ENCODE measurements at regions not wholly inside any gene's neighbourhood (a gene's known extent, or its start where the extent isn't known, plus 50 kb on each side); places are given as distances from the start of the nearest gene placed in this dataset.

DNA sequence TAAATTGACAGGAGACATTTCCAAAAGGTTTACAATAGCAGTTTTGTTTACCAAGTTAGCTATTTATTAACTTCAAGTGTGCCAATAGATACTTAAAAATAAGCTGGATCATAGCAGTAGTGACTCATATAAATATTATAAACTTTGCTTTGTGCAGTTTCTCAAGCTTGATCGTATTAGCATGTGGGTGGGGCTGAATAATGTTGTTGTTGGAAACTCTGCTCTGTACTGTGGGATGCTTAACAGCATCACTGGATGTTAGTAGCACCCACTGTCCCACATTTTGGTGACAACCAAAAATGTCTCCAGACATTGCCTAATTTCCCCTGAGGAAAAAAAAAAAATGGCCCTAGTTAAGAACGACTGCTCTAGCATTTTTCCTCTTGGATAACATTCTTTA lies 855.2 kb upstream of the ADGRL3 start:
- no peak overlapping the region for H3K18ac ChIP-seq (ENCODE audit: insufficient read length, low read depth, low read length)
- TF ChIP-seq, protein P1, sequence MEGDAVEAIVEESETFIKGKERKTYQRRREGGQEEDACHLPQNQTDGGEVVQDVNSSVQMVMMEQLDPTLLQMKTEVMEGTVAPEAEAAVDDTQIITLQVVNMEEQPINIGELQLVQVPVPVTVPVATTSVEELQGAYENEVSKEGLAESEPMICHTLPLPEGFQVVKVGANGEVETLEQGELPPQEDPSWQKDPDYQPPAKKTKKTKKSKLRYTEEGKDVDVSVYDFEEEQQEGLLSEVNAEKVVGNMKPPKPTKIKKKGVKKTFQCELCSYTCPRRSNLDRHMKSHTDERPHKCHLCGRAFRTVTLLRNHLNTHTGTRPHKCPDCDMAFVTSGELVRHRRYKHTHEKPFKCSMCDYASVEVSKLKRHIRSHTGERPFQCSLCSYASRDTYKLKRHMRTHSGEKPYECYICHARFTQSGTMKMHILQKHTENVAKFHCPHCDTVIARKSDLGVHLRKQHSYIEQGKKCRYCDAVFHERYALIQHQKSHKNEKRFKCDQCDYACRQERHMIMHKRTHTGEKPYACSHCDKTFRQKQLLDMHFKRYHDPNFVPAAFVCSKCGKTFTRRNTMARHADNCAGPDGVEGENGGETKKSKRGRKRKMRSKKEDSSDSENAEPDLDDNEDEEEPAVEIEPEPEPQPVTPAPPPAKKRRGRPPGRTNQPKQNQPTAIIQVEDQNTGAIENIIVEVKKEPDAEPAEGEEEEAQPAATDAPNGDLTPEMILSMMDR (conservative IDR thresholded peaks at IDR 0.05), result no peak
- no peaks in the 10 kb centered on the region for H3K79me2 ChIP-seq (ENCODE audit: insufficient read depth, low read length)
- Mint-ChIP-seq H3K36me3 (ENCODE audit: insufficient read depth in 1 of 3, low read depth in 3 of 3) (no peaks in the 10 kb centered on the region), H3K9me3 (no peaks in the 10 kb centered on the region), H3K27ac (no peak overlapping the region), H3K4me3 (no peak overlapping the region), H3K4me1 (peaks cover 5 to 6% of the 10 kb centered on the region in 2 experiments; a peak in 3 of 4 replicates), H3K27me3 (ENCODE audit: low read depth) (no peaks in the 10 kb centered on the region)
- no peak overlapping the region for H2BK15ac ChIP-seq (ENCODE audit: low read depth, low read length)
- DNase-seq, result no peak
- no peak overlapping the region for H4K5ac ChIP-seq (ENCODE audit: insufficient read length, low read depth, low read length)
- H2AFZ ChIP-seq (ENCODE audit: low read length), result no peak overlapping the region
- no peaks in the 10 kb centered on the region for H3K23me2 ChIP-seq (ENCODE audit: insufficient read length, low read depth, low read length, poor library complexity, severe bottlenecking)
- no peak overlapping the region for H2BK12ac ChIP-seq (ENCODE audit: insufficient read length, low read depth, low read length)
- H4K91ac ChIP-seq (ENCODE audit: insufficient read length, low read depth, low read length), result no peak overlapping the region
- H3K4me2 ChIP-seq (ENCODE audit: insufficient read depth, insufficient read length, low read length), result no peak overlapping the region
- H3K56ac ChIP-seq (ENCODE audit: insufficient read length, low read depth, low read length), result no peak overlapping the region
- no peak overlapping the region for H2BK5ac ChIP-seq (ENCODE audit: insufficient read length, low read length)
- H3K27ac ChIP-seq (ENCODE audit: insufficient read length, low read depth, low read length), result no peak overlapping the region
- no peaks in the 10 kb centered on the region for H3K9me3 ChIP-seq (ENCODE audit: control insufficient read depth, low read depth, low read length)
- no peaks in the 10 kb centered on the region for H3K79me1 ChIP-seq (ENCODE audit: insufficient read depth, low read depth, low read length, poor library complexity, severe bottlenecking)
- no peak overlapping the region for H2BK120ac ChIP-seq (ENCODE audit: low read depth, low read length, poor library complexity, severe bottlenecking)
- no peaks in the 10 kb centered on the region for H4K20me1 ChIP-seq (ENCODE audit: control insufficient read depth, insufficient read depth, insufficient read length)
- H2BK20ac ChIP-seq (ENCODE audit: low read depth, low read length, poor library complexity, severe bottlenecking), result no peak overlapping the region
- no peak overlapping the region for H3K4ac ChIP-seq (ENCODE audit: low read depth, low read length)
- no peak overlapping the region for H3K23ac ChIP-seq (ENCODE audit: insufficient read length, low read depth, low read length)
- no peak overlapping the region for H3T11ph ChIP-seq (ENCODE audit: low read length)
- no peak overlapping the region for H4K8ac ChIP-seq (replicated peaks; ENCODE audit: insufficient read length, low read depth, low read length)
- no peaks in the 10 kb centered on the region for H3K4me1 ChIP-seq (ENCODE audit: insufficient read depth, low read length)
- no peak overlapping the region for H2AK5ac ChIP-seq (ENCODE audit: insufficient read length, low read length)
- no peak overlapping the region for H3K9ac ChIP-seq (ENCODE audit: extremely low read depth, insufficient read length, low read length)
- H3K14ac ChIP-seq (ENCODE audit: insufficient read depth, low read length), result no peak overlapping the region
- no peaks in the 10 kb centered on the region for H3K27me3 ChIP-seq (ENCODE audit: insufficient read depth, low read length)
- WGBS (ENCODE audit: extremely low coverage, insufficient read length, low lambda C conversion rate), result no CpG with 5 or more reads among the region's 2 CpGs

All from H9 (cell line).